AG04450 (cell line): ENCODE measurements at regions not wholly inside any gene's neighbourhood (a gene's known extent, or its start where the extent isn't known, plus 50 kb on each side); places are given as distances from the start of the nearest gene placed in this dataset.

ENCODE experiments used
- CTCF ChIA-PET: fragments of 300-600, 350-600 bp; formaldehyde crosslinking; extraction: SDS; loops from one replicate; lab custom pipeline; 2022; ENCODE audit warnings: antibody characterized with exemption, inconsistent platforms; lab: Charles Lee
- POLR2A ChIA-PET: fragments of 350-600 bp; formaldehyde crosslinking; extraction: SDS; loops from one replicate; lab custom pipeline; 2021; ENCODE audit warnings: antibody characterized with exemption, inconsistent platforms; lab: Yijun Ruan, JAX
- DNase-seq: peaks from one replicate; pipeline ENCODE4 v3.0.0-alpha.2; 2011; ENCODE audit warnings: low read depth, low spot score
- H3K27ac ChIP-seq: one replicate; pipeline ENCODE4 v1.5.1; 2012; ENCODE audit warnings: low read depth, low read length, control low read depth
- H3K27me3 ChIP-seq: one replicate; pipeline ENCODE4 v1.6.0; 2012; ENCODE audit warnings: low read length; ENCODE audit not compliant: control insufficient read depth, insufficient read depth
- H3K4me3 ChIP-seq: 2 replicates; pipeline ENCODE4 v1.5.1; 2011; ENCODE audit warnings: mild to moderate bottlenecking, low read depth, low read length, control low read depth
- H3K9me3 ChIP-seq: 2 replicates; pipeline ENCODE4 v1.5.1; 2012; ENCODE audit warnings: low read length; ENCODE audit not compliant: control insufficient read depth, insufficient read depth
- CTCF ChIP-seq: IDR thresholded peaks from 2 replicates; pipeline ENCODE4 v1.5.1; 2011; ENCODE audit warnings: low read depth, low read length, control low read depth, inconsistent platforms

GRCh38 chr1:213362598-213362997 lies 311.6 kb downstream of the RPS6KC1 start:
- ChIA-PET CTCF (no interaction called here), POLR2A (no interaction called here)
- no peak for TF ChIP-seq CTCF
- Histone ChIP-seq H3K27me3 (no peaks in the 10 kb centered on the region), H3K27ac (no peak overlapping the region), H3K9me3 (peaks cover 5% of the 10 kb centered on the region; the same call in 1 of the 2 replicates), H3K4me3 (no peak overlapping the region)
- no peak for DNase-seq

- DNase-seq: no peak
- CTCF ChIA-PET: interaction anchor here (1.2 kb wide), 1 partner anchor 8 kb away, joined by 7 read pairs; no protein-coding TSS in a partner anchor
Measured at GRCh38 chr1:213366141-213366831, 315.2 kb downstream of the RPS6KC1 start.

GRCh38 chr1:213369465-213369864 lies 318.4 kb downstream of the RPS6KC1 start:
- no peak for DNase-seq
- no peak overlapping the region for H3K4me3 ChIP-seq
- H3K27me3 ChIP-seq: no peaks in the 10 kb centered on the region
- TF ChIP-seq CTCF: no peak
- ChIA-PET CTCF (interaction anchor here (1.2 kb wide), 1 partner anchor 754 kb away, joined by 5 read pairs; no protein-coding TSS in a partner anchor), POLR2A (no interaction called here)
- no peak overlapping the region for H3K27ac ChIP-seq
- H3K9me3 ChIP-seq: no peaks in the 10 kb centered on the region

More at GRCh38 chr1:213366141-213366831, 315.2 kb downstream of the RPS6KC1 start:
- POLR2A ChIA-PET: no interaction called here
- H3K9me3 ChIP-seq: peaks cover 5% of the 10 kb centered on the region; the same call in 1 of the 2 replicates
- H3K27ac ChIP-seq: peak overlapping the region; percentile 11
- H3K27me3 ChIP-seq: no peaks in the 10 kb centered on the region
- H3K4me3 ChIP-seq: no peak overlapping the region
- TF ChIP-seq CTCF: no peak

- Histone ChIP-seq H3K27me3 (no peaks in the 10 kb centered on the region), H3K9me3 (no peaks in the 10 kb centered on the region), H3K4me3 (no peak overlapping the region), H3K27ac (no peak overlapping the region)
- TF ChIP-seq CTCF: no peak
- POLR2A ChIA-PET: no interaction called here
- CTCF ChIA-PET: interaction anchor here (1.2 to 1.3 kb wide), 2 partner anchors 752 to 753 kb away, joined by 5 to 7 read pairs; no protein-coding TSS in a partner anchor
- DNase-seq: no peak
Measured at GRCh38 chr1:213370523-213370922, 319.5 kb downstream of the RPS6KC1 start.

- TF ChIP-seq CTCF: no peak
- H3K27me3 ChIP-seq: no peaks in the 10 kb centered on the region
- H3K9me3 ChIP-seq: no peaks in the 10 kb centered on the region
- DNase-seq: no peak
- H3K4me3 ChIP-seq: no peak overlapping the region
- ChIA-PET POLR2A (no interaction called here), CTCF (interaction anchor here (1.3 kb wide), 1 partner anchor 751 kb away, joined by 7 read pairs; no protein-coding TSS in a partner anchor)
- no peak overlapping the region for H3K27ac ChIP-seq
Measured at GRCh38 chr1:213371525-213371846, 320.4 kb downstream of the RPS6KC1 start.
